LNCaP clone FGC (cell line): ENCODE measurements at regions not wholly inside any gene's neighbourhood (a gene's known extent, or its start where the extent isn't known, plus 50 kb on each side); places are given as distances from the start of the nearest gene placed in this dataset.
"Not testable (repeated sequence)": the region's sequence is repeated elsewhere in the genome, so short reads cannot be mapped to it uniquely, and the experiment has no call there.

ENCODE experiments used
- DNase-seq: peaks from one replicate; pipeline ENCODE4 v3.0.0-alpha.2; 2011; ENCODE audit warnings: low read depth
- H3K4me3 ChIP-seq: 2 replicates; pipeline ENCODE4 v1.5.1; 2011; ENCODE audit warnings: mild to moderate bottlenecking, low read depth, low read length, control low read depth
- TF ChIP-seq, protein P1 (sequence below): IDR thresholded peaks from 2 replicates; pipeline ENCODE4 v1.5.1; 2012; ENCODE audit warnings: mild to moderate bottlenecking; ENCODE audit not compliant: control insufficient read depth, insufficient read depth; ENCODE audit errors: extremely low read depth

DNA sequence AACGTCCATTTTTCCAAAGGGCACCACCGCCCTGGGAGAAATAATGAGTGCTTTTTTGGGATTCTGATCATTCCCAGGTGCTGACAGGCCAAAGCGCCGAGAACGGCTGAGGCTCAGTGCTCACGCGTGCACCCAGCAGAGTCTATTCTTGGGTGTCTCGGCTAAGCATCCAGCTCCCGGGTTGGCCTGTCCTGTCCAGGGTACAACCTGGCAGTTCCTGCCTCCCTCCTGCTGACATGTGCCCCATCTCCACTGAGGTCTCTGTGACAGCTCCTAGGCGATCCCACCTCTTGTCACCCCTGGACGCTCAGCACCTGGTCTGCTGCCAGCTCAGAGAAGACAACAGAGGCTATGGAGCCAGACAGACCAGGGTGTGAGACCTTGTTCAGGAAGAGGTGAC, 684.5 kb downstream of the PTPRU start:
- DNase-seq = no peak
- TF ChIP-seq, protein P1, sequence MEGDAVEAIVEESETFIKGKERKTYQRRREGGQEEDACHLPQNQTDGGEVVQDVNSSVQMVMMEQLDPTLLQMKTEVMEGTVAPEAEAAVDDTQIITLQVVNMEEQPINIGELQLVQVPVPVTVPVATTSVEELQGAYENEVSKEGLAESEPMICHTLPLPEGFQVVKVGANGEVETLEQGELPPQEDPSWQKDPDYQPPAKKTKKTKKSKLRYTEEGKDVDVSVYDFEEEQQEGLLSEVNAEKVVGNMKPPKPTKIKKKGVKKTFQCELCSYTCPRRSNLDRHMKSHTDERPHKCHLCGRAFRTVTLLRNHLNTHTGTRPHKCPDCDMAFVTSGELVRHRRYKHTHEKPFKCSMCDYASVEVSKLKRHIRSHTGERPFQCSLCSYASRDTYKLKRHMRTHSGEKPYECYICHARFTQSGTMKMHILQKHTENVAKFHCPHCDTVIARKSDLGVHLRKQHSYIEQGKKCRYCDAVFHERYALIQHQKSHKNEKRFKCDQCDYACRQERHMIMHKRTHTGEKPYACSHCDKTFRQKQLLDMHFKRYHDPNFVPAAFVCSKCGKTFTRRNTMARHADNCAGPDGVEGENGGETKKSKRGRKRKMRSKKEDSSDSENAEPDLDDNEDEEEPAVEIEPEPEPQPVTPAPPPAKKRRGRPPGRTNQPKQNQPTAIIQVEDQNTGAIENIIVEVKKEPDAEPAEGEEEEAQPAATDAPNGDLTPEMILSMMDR = no peak
- no peak overlapping the region for H3K4me3 ChIP-seq

DNA sequence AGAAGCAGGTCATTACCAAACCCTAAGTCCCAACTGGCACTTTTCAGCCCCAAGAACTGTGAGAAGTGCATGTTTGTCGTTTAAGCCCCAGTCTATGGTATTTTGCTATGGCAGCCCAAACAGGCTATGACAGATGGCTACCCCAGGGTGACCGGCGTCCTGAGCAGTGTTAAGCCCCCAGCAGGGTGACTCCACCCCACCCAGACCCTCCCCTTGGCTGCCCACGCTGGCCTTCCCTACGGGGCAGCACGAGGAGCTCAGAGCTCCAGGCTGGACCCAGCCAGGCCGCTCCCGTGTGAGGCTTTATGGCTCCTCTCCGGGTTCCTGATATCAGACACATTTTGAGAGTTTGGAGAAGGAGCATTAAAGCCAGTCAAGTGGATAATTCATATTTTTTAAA, 684.0 kb downstream of the PTPRU start:
- TF ChIP-seq, protein P1 = no peak

DNA sequence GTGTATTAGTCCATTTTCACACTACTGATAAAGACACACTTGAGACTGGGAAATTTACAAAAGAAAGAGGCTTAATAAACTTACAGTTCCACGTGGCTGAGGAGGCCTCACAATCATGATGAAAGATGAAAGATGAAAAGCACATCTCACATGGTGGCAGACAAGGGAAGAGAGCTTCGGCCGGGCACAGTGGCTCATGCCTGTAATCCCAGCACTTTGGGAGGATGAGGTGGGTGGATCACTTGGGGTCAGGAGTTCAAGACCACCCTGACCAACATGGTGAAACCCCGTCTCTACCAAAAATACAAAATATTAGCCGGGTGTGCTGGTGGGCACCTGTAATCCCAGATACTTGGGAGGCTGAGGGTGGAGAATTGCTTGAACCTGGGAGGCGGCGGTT, 682.7 kb downstream of the PTPRU start:
- H3K4me3 ChIP-seq, DNase-seq: not testable (repeated sequence)

More for the DNA sequence above, 684.0 kb downstream of the PTPRU start:
- no peak for DNase-seq
- H3K4me3 ChIP-seq = no peak overlapping the region

DNA sequence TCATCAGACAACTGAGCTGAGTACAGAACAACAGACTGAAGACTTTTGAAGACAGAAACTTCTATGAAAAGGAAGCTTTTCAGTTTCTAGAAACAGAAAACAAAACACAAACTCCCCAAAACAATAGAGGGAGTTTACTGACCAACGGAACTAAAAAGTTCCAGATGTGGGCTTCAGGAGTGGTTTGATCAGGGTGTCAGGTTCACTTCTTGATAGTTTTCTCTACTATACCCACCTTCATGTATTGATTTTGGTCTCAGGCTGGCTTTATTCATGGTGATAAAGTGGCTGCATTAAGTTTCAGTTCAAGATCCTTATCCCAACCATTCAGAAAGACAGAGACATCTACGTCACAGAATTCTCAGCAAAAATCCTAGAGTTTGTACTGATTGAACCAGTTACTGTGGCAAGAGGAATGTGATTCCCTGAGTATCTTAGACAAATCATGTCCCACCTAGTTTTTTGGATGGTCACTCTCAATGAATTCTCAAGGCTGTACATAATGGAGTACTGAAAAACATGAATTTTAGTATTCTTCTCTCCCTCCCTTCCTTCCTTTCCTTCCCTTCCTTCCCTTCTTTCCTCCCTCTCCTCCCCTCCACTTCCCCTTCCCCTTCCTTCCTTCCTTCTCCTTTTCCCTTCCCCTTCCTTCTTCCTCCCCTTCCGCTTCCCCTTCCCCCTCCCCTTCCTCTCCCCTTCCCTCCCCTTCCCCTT, 680.5 kb downstream of the PTPRU start:
- H3K4me3 ChIP-seq = no peak overlapping the region
- TF ChIP-seq, protein P1 = no peak
- DNase-seq = no peak

GRCh38 chr1:29914936-29915335, 678.6 kb downstream of the PTPRU start:
- no peak overlapping the region for H3K4me3 ChIP-seq
- no peak for DNase-seq
- TF ChIP-seq, protein P1 = no peak

- TF ChIP-seq, protein P1 = peak; percentile 39
- no peak overlapping the region for H3K4me3 ChIP-seq
- no peak for DNase-seq
Observed at GRCh38 chr1:29912425-29912824, 676.1 kb downstream of the PTPRU start.

- no peak overlapping the region for H3K4me3 ChIP-seq
- no peak for DNase-seq
- TF ChIP-seq, protein P1 = no peak
Observed at GRCh38 chr1:29909962-29910361, 673.6 kb downstream of the PTPRU start.
